Neuronal stem cell (in vitro differentiated cells): ENCODE measurements at regions not wholly inside any gene's neighbourhood (a gene's known extent, or its start where the extent isn't known, plus 50 kb on each side); places are given as distances from the start of the nearest gene placed in this dataset.

Experiments
- DNase-seq: peaks from one replicate; pipeline ENCODE4 v3.0.0-alpha.2; 2013; ENCODE audit warnings: low spot score
- H2AFZ ChIP-seq: one replicate; pipeline ENCODE4 v1.6.1; 2013; ENCODE audit warnings: mild to moderate bottlenecking, low read length, inconsistent platforms
- H2AK5ac ChIP-seq: 2 replicates; pipeline ENCODE4 v1.6.1; 2013; ENCODE audit warnings: low read depth, mild to moderate bottlenecking, inconsistent platforms, low read length, moderate library complexity, mixed read lengths
- H2BK120ac ChIP-seq: 2 replicates; pipeline ENCODE4 v1.6.1; 2013; ENCODE audit warnings: low read depth, mild to moderate bottlenecking, inconsistent platforms, low read length, moderate library complexity, mixed read lengths
- H2BK12ac ChIP-seq: one replicate; pipeline ENCODE4 v1.6.1; 2013; ENCODE audit warnings: low read length, inconsistent platforms
- H2BK15ac ChIP-seq: 2 replicates; pipeline ENCODE4 v1.6.1; 2013; ENCODE audit warnings: mild to moderate bottlenecking, low read length, inconsistent platforms, mixed read lengths
- H2BK5ac ChIP-seq: one replicate; pipeline ENCODE4 v1.6.1; 2013; ENCODE audit warnings: inconsistent platforms, mild to moderate bottlenecking, low read length, moderate library complexity
- H3K14ac ChIP-seq: one replicate; pipeline ENCODE4 v1.6.1; 2013; ENCODE audit warnings: low read length, inconsistent platforms
- H3K18ac ChIP-seq: 2 replicates; pipeline ENCODE4 v1.6.1; 2013; ENCODE audit warnings: low read length, inconsistent platforms
- H3K23ac ChIP-seq: 2 replicates; pipeline ENCODE4 v1.6.1; 2013; ENCODE audit warnings: low read depth, mild to moderate bottlenecking, mixed read lengths, low read length, inconsistent platforms; ENCODE audit not compliant: poor library complexity
- H3K27ac ChIP-seq: replicated peaks from 3 replicates; pipeline ENCODE4 v1.5.1; 2013; ENCODE audit warnings: low read length, inconsistent platforms
- H3K27me3 ChIP-seq, 3 experiments: 2 replicates each; pipeline ENCODE4 v1.6.1; 2013; ENCODE audit warnings: low read length in 3 of 3, mild to moderate bottlenecking in 2 of 3, inconsistent platforms in 1 of 3, low read depth in 1 of 3, mixed read lengths in 1 of 3, moderate library complexity in 1 of 3; ENCODE audit not compliant: control insufficient read depth in 3 of 3, insufficient read depth in 3 of 3
- H3K36me3 ChIP-seq, 2 donors: replicated peaks in 1 of 2; 2 replicates each; pipeline ENCODE4 v1.6.1; 2013; ENCODE audit warnings: low read length in 2 of 2; ENCODE audit not compliant: control insufficient read depth in 2 of 2, insufficient read depth in 2 of 2
- H3K4ac ChIP-seq: 2 replicates; pipeline ENCODE4 v1.6.1; 2013; ENCODE audit warnings: inconsistent platforms, mild to moderate bottlenecking, low read length, moderate library complexity
- H3K4me1 ChIP-seq, 2 donors: 1 replicate in 1 of 2; 2 replicates in 1 of 2; pipeline ENCODE4 v1.6.1; 2013; ENCODE audit warnings: low read length in 2 of 2, low read depth in 1 of 2; ENCODE audit not compliant: control insufficient read depth in 2 of 2, insufficient read depth in 1 of 2
- H3K4me2 ChIP-seq: one replicate; pipeline ENCODE4 v1.6.1; 2013; ENCODE audit warnings: mild to moderate bottlenecking, low read length, inconsistent platforms; ENCODE audit not compliant: insufficient read depth, poor library complexity, severe bottlenecking
- H3K4me3 ChIP-seq, 2 donors: 2 replicates each; pipeline ENCODE4 v1.5.1; 2013; ENCODE audit warnings: low read length in 2 of 2, mild to moderate bottlenecking in 2 of 2, inconsistent platforms in 1 of 2, moderate library complexity in 1 of 2
- H3K79me1 ChIP-seq: one replicate; pipeline ENCODE4 v1.6.1; 2013; ENCODE audit warnings: low read depth, mild to moderate bottlenecking, inconsistent platforms, low read length, moderate library complexity
- H3K9ac ChIP-seq: one replicate; pipeline ENCODE4 v1.6.1; 2013; ENCODE audit warnings: mild to moderate bottlenecking, low read depth, low read length, inconsistent platforms; ENCODE audit not compliant: poor library complexity
- H3K9me3 ChIP-seq, 2 donors: replicated peaks in 1 of 2; 2 replicates each; pipeline versions ENCODE3 to v1.6.1; 2013; ENCODE audit warnings: low read length in 2 of 2, mild to moderate bottlenecking in 2 of 2, inconsistent platforms in 1 of 2, low read depth in 1 of 2, mixed read lengths in 1 of 2, moderate library complexity in 1 of 2; ENCODE audit not compliant: control insufficient read depth in 2 of 2, insufficient read depth in 1 of 2
- H4K8ac ChIP-seq: one replicate; pipeline ENCODE4 v1.6.1; 2013; ENCODE audit warnings: low read depth, mild to moderate bottlenecking, inconsistent platforms, low read length, moderate library complexity
- H4K91ac ChIP-seq: one replicate; pipeline ENCODE4 v1.6.1; 2013; ENCODE audit warnings: low read length, low read depth, mild to moderate bottlenecking, inconsistent platforms; ENCODE audit not compliant: poor library complexity
- WGBS, 2 donors: extraction: QIAGEN DNeasy Blood & Tissue Kit; methylation state at CpG; one replicate each; pipeline ENCODE4 v1.1.7; 2013; ENCODE audit warnings: missing lambda C conversion rate in 2 of 2, mixed read lengths in 1 of 2; ENCODE audit not compliant: insufficient read length in 2 of 2, insufficient replicate concordance in 1 of 2; ENCODE audit errors: extremely low coverage in 2 of 2; 5-methylcytosine and 5-hydroxymethylcytosine counted together

DNA sequence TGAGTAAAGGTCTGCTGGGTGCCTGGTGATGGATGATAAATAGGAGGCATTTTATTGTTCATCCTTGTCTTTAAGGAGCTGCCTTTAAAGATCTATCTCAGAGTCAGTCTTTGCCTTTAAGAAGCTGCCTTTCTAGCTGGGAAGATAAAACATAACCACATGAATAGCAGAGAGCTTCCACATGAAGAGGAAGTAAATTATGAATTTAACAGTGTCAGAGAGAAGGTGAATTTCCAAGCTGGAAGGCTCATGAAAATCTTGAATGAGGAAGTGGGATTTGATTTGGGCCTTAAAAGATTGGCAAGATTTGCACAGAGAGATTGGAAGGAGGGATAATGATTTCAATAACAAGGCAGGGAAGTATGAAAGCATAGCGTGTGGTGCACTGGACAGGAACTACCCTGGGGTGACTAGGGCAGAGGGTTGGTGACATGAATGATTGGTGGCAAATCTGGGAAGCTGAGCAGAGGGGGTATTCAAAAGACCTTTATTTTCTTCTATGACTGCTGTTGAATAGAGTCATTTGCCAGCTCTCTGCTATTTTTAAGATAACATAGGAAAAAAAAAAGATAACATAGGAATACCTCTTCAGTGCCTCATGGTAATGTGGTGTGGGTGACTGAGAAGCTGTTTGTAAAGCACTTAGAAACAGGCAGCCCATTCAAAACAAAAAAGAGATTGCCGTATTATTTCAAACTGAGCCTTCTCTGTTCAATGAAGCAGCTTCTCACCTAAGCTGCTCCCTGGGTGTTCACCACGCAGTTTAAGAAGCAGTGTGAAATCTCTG is 591.6 kb downstream of the PKHD1 start:
- Histone ChIP-seq H3K79me1 (no peaks in the 10 kb centered on the region), H3K27ac (no peak overlapping the region), H3K9ac (no peak overlapping the region), H3K23ac (no peak overlapping the region), H3K18ac (no peak overlapping the region), H2BK5ac (no peak overlapping the region), H2BK15ac (no peak overlapping the region), H2BK12ac (no peak overlapping the region), H3K4me1 (peaks cover 4 to 23% of the 10 kb centered on the region in 2 donors), H3K4ac (no peak overlapping the region), H3K36me3 (no peaks in the 10 kb centered on the region), H2BK120ac (no peak overlapping the region), H3K9me3 (no peaks in the 10 kb centered on the region), H3K4me2 (no peak overlapping the region), H3K4me3 (no peak overlapping the region), H2AK5ac (no peak overlapping the region), H3K14ac (no peak overlapping the region), H4K91ac (no peak overlapping the region), H4K8ac (no peak overlapping the region), H3K27me3 (no peaks in the 10 kb centered on the region), H2AFZ (peak overlapping the region; percentile 81)
- no peak for DNase-seq
- no CpG with 5 or more reads among the region's 3 CpGs for WGBS, 2 donors

DNA sequence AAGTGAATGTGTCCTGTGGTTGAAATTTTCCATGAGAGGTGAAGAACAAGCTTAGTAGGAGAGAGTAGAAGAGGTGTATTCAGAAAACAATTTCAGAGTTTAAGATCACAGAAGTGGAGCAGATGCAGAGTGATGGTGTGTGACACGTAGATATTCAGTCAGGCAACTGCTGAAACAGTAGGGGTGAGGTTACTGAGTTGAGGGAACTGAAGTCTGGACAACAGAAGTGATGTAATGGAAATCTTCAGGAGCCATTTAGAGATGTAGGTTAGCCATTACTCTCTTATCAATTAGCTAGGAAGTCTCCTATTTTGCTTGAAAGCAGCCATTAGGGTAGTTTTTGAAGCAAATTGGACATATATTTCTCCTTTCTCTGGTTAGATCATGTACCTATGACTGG is 584.4 kb downstream of the PKHD1 start:
- H3K9me3 ChIP-seq: peaks cover 0 to 5% of the 10 kb centered on the region in 2 donors
- H4K91ac ChIP-seq: no peak overlapping the region

GRCh38 chr6:51505434-51505833 is 582.0 kb downstream of the PKHD1 start:
- Histone ChIP-seq H2BK120ac (no peak overlapping the region), H2BK5ac (no peak overlapping the region), H3K18ac (no peak overlapping the region), H3K14ac (no peak overlapping the region), H4K91ac (no peak overlapping the region), H3K9ac (no peak overlapping the region), H3K4ac (no peak overlapping the region), H3K23ac (no peak overlapping the region), H4K8ac (no peak overlapping the region), H2AK5ac (no peak overlapping the region), H3K79me1 (no peaks in the 10 kb centered on the region), H3K36me3 (no peaks in the 10 kb centered on the region), H2BK15ac (no peak overlapping the region), H3K27me3 (no peaks in the 10 kb centered on the region), H2AFZ (no peak overlapping the region), H3K4me2 (no peak overlapping the region), H2BK12ac (no peak overlapping the region), H3K9me3 (peaks cover 0 to 5% of the 10 kb centered on the region in 2 donors), H3K4me3 (no peak overlapping the region), H3K4me1 (no peaks in the 10 kb centered on the region), H3K27ac (no peak overlapping the region)
- no peak for DNase-seq

More for the DNA sequence above, 584.4 kb downstream of the PKHD1 start:
- Histone ChIP-seq H3K14ac (no peak overlapping the region), H2AK5ac (no peak overlapping the region), H2BK5ac (no peak overlapping the region), H3K4ac (no peak overlapping the region), H3K4me3 (no peak overlapping the region), H2BK15ac (no peak overlapping the region), H3K27ac (no peak overlapping the region), H4K8ac (no peak overlapping the region), H3K9ac (no peak overlapping the region), H3K36me3 (no peaks in the 10 kb centered on the region), H3K4me2 (no peak overlapping the region), H2BK12ac (no peak overlapping the region), H3K18ac (no peak overlapping the region), H3K27me3 (no peaks in the 10 kb centered on the region), H3K4me1 (no peaks in the 10 kb centered on the region), H3K79me1 (no peaks in the 10 kb centered on the region), H2AFZ (no peak overlapping the region), H2BK120ac (no peak overlapping the region), H3K23ac (no peak overlapping the region)
- no peak for DNase-seq
- WGBS, 2 donors: no CpG with 5 or more reads among the region's 1 CpG

GRCh38 chr6:51509597-51509996 is 577.8 kb downstream of the PKHD1 start:
- Histone ChIP-seq H3K4ac (no peak overlapping the region), H3K79me1 (no peaks in the 10 kb centered on the region), H3K4me1 (peaks cover 4 to 19% of the 10 kb centered on the region in 2 donors), H2BK15ac (no peak overlapping the region), H3K27ac (no peak overlapping the region), H2AK5ac (no peak overlapping the region), H2BK120ac (no peak overlapping the region), H4K91ac (no peak overlapping the region), H3K18ac (no peak overlapping the region), H2BK12ac (no peak overlapping the region), H3K14ac (no peak overlapping the region), H3K9ac (no peak overlapping the region), H2AFZ (no peak overlapping the region), H3K27me3 (no peaks in the 10 kb centered on the region), H3K4me3 (no peak overlapping the region), H3K36me3 (no peaks in the 10 kb centered on the region), H2BK5ac (no peak overlapping the region), H4K8ac (no peak overlapping the region), H3K4me2 (no peak overlapping the region), H3K23ac (no peak overlapping the region), H3K9me3 (peaks cover 0 to 5% of the 10 kb centered on the region in 2 donors)
- no CpG with 5 or more reads among the region's 5 CpGs for WGBS, 2 donors
- DNase-seq: no peak
